CD4-positive, alpha-beta T cell (primary cell): ENCODE measurements at regions not wholly inside any gene's neighbourhood (a gene's known extent, or its start where the extent isn't known, plus 50 kb on each side); places are given as distances from the start of the nearest gene placed in this dataset.

Source experiments
- ATAC-seq: fragments of 200-7000 bp; cut with Tn5 transposase; one replicate; pipeline ENCODE4 v1.10.0; 2022; ENCODE audit warnings: mild to moderate bottlenecking; ENCODE audit not compliant: poor library complexity
- CTCF ChIA-PET: fragments of 350-600 bp; sonication (Branson Sonifier 250); formaldehyde crosslinking; loops from one replicate; lab custom pipeline; 2021; ENCODE audit warnings: antibody characterized with exemption, inconsistent platforms; lab: Charles Lee
- POLR2A ChIA-PET: fragments of 350-600 bp; sonication (Branson Sonifier 250); formaldehyde crosslinking; loops from one replicate; lab custom pipeline; 2021; ENCODE audit warnings: antibody characterized with exemption, inconsistent platforms; lab: Charles Lee
- DNase-seq, 14 experiments: peaks; one replicate each; pipeline ENCODE4 v3.0.0-alpha.2; 2013 to 2020; ENCODE audit warnings: mixed read lengths in 2 of 14
- H3K27ac ChIP-seq, 2 donors: one replicate each; pipeline versions ENCODE4 v1.5.1 to v1.7.0; 2013; ENCODE audit warnings: low read length in 2 of 2, low read depth in 1 of 2, mild to moderate bottlenecking in 1 of 2
- H3K27me3 ChIP-seq, 2 experiments: 1 replicate in 1 of 2; 2 replicates in 1 of 2; pipeline versions ENCODE4 v1.6.1 to v1.7.0; 2013; ENCODE audit warnings: low read length in 2 of 2, control low read depth in 1 of 2, mild to moderate bottlenecking in 1 of 2, moderate library complexity in 1 of 2; ENCODE audit not compliant: insufficient read depth in 2 of 2, control insufficient read depth in 1 of 2
- H3K36me3 ChIP-seq: one replicate; pipeline ENCODE4 v1.6.1; 2013; ENCODE audit warnings: low read length, control low read depth; ENCODE audit not compliant: insufficient read depth
- H3K4me1 ChIP-seq: one replicate; pipeline ENCODE4 v1.6.1; 2013; ENCODE audit warnings: low read length, control low read depth; ENCODE audit not compliant: insufficient read depth
- H3K4me3 ChIP-seq: one replicate; pipeline ENCODE4 v1.5.1; 2013; ENCODE audit warnings: mild to moderate bottlenecking, low read length, moderate library complexity
- H3K9me3 ChIP-seq, 2 experiments: 1 replicate in 1 of 2; 2 replicates in 1 of 2; pipeline versions ENCODE4 v1.6.1 to v1.7.0; 2013; ENCODE audit warnings: low read length in 2 of 2, mild to moderate bottlenecking in 2 of 2, control low read depth in 1 of 2, moderate library complexity in 1 of 2; ENCODE audit not compliant: control insufficient read depth in 1 of 2, insufficient read depth in 1 of 2
- H3K27ac Mint-ChIP-seq: one replicate; pipeline ENCODE4 v1.8.0; 2020; ENCODE audit warnings: mixed read lengths
- H3K27me3 Mint-ChIP-seq: one replicate; pipeline ENCODE4 v1.8.0; 2021; ENCODE audit warnings: mixed read lengths
- H3K36me3 Mint-ChIP-seq: one replicate; pipeline ENCODE4 v1.8.0; 2021; ENCODE audit warnings: low read depth, mixed read lengths
- H3K4me1 Mint-ChIP-seq: one replicate; pipeline ENCODE4 v1.8.0; 2021; ENCODE audit warnings: low read depth, mixed read lengths
- H3K4me3 Mint-ChIP-seq: one replicate; pipeline ENCODE4 v1.8.0; 2020; ENCODE audit warnings: mild to moderate bottlenecking, mixed read lengths
- H3K9me3 Mint-ChIP-seq: one replicate; pipeline ENCODE4 v1.8.0; 2020; ENCODE audit warnings: mixed read lengths
- intact Hi-C, 2 experiments: fragments of 100-400 bp; cut with DNase I in 1 of 2; cut with micrococcal nuclease in 1 of 2; formaldehyde crosslinking; loops; one replicate each; pipeline versions ENCODE4 v1.15.1 to v1.9.0; 2023 to 2025; cut with DNase I, micrococcal nuclease
- TF ChIP-seq, protein P1 (sequence below): fragments of 200-600 bp; IDR thresholded peaks from one replicate; pipeline ENCODE4 v1.8.0; 2022; ENCODE audit warnings: antibody characterized with exemption, mild to moderate bottlenecking

DNA sequence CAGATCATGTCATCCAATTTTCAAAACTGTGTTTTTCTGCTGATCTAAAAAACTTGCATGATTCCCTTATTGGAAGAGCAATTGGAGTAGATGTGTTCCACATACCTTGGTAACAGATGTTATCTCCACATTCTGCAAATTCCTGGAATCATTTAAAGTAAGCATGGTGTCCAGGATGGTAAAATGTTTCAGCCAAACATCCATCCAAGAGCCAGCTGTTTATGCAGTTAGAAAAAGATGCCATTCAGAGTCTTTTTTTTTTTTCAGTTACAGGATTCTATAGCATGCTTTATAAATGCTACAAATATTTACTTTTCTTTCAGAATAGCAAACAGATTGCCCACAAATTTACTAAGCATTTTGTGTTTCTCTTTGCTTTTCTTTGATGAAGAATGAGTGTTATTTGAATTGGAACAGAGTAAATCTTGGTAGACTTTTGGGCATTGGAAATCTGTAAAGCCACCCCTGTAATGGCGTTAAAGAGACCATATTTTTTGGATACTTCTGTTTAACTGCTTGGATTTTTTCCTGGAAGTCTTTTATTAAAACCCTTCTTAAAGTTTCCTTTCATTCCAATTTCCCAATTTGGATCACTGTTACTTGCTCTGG lies 149.8 kb downstream of the GNAT3 start:
- Mint-ChIP-seq H3K4me3 (no peak overlapping the region), H3K4me1 (no peaks in the 10 kb centered on the region), H3K27ac (no peak overlapping the region), H3K36me3 (no peaks in the 10 kb centered on the region), H3K9me3 (peaks cover 7% of the 10 kb centered on the region), H3K27me3 (no peaks in the 10 kb centered on the region)
- Histone ChIP-seq H3K27me3 (no peaks in the 10 kb centered on the region), H3K4me3 (no peak overlapping the region), H3K36me3 (no peaks in the 10 kb centered on the region), H3K27ac (no peak overlapping the region), H3K4me1 (no peaks in the 10 kb centered on the region), H3K9me3 (no peaks in the 10 kb centered on the region)
- TF ChIP-seq, protein P1, sequence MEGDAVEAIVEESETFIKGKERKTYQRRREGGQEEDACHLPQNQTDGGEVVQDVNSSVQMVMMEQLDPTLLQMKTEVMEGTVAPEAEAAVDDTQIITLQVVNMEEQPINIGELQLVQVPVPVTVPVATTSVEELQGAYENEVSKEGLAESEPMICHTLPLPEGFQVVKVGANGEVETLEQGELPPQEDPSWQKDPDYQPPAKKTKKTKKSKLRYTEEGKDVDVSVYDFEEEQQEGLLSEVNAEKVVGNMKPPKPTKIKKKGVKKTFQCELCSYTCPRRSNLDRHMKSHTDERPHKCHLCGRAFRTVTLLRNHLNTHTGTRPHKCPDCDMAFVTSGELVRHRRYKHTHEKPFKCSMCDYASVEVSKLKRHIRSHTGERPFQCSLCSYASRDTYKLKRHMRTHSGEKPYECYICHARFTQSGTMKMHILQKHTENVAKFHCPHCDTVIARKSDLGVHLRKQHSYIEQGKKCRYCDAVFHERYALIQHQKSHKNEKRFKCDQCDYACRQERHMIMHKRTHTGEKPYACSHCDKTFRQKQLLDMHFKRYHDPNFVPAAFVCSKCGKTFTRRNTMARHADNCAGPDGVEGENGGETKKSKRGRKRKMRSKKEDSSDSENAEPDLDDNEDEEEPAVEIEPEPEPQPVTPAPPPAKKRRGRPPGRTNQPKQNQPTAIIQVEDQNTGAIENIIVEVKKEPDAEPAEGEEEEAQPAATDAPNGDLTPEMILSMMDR: no peak
- ATAC-seq (no peak), DNase-seq (no peak)
- ChIA-PET CTCF (no interaction called here), POLR2A (no interaction called here)
- intact Hi-C loops: no loop called here

DNA sequence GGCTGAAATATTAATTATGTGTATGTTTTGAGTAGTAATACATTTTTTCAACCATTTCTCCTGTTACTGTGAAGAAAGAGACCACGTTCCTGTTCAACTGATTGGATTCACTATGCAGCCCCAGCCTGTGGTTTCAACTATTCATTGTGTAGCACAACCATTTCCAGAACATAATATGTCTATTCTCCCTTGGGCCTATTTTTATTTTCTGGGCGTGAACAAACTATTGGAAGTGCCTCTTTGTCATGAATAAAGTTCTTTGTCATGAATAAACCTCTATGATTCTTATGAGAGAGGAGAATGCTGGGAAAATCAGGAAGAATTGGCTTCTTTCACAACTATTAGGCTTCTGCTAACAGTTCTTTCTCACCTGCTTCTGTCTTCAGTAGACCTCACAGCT lies 152.4 kb downstream of the GNAT3 start:
- Mint-ChIP-seq H3K27ac (no peak overlapping the region), H3K27me3 (no peaks in the 10 kb centered on the region), H3K36me3 (no peaks in the 10 kb centered on the region), H3K4me3 (no peak overlapping the region), H3K9me3 (peaks cover 3% of the 10 kb centered on the region), H3K4me1 (no peaks in the 10 kb centered on the region)
- H3K9me3 ChIP-seq: no peaks in the 10 kb centered on the region
- ATAC-seq (no peak), DNase-seq (no peak)
- ChIA-PET CTCF (no interaction called here), POLR2A (no interaction called here)
- intact Hi-C loops: no loop called here
- TF ChIP-seq, protein P1: no peak
- H3K36me3 ChIP-seq: no peaks in the 10 kb centered on the region
- H3K4me1 ChIP-seq: no peaks in the 10 kb centered on the region
- H3K27ac ChIP-seq: no peak overlapping the region
- H3K4me3 ChIP-seq: no peak overlapping the region
- H3K27me3 ChIP-seq: no peaks in the 10 kb centered on the region

DNA sequence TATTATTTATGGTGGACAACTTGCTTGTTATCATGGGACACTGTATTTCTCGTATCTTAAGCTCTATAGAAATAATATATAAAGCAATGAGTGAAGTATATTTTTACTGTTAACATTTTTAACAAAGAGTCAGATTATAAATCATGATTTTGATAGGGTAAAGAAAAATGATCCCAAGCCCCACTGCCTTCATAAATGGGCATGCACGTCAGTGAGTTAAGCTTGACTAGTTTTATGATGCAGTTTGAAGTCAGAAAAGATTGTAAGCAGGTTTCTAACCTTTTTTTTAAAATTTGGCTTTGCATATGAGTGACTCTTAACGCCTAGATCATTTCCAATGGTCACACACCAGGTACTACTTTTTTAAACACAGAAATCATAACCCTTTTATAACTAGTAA lies 152.8 kb downstream of the GNAT3 start:
- CTCF ChIA-PET: no interaction called here
- POLR2A ChIA-PET: no interaction called here
- H3K4me1 ChIP-seq: no peaks in the 10 kb centered on the region
- Mint-ChIP-seq H3K9me3 (peaks cover 3% of the 10 kb centered on the region), H3K27ac (no peak overlapping the region), H3K4me3 (no peak overlapping the region), H3K27me3 (no peaks in the 10 kb centered on the region), H3K4me1 (no peaks in the 10 kb centered on the region), H3K36me3 (no peaks in the 10 kb centered on the region)
- no peak overlapping the region for H3K27ac ChIP-seq
- H3K4me3 ChIP-seq: no peak overlapping the region
- no peaks in the 10 kb centered on the region for H3K9me3 ChIP-seq
- ATAC-seq: no peak
- TF ChIP-seq, protein P1: no peak
- H3K27me3 ChIP-seq: no peaks in the 10 kb centered on the region
- H3K36me3 ChIP-seq: no peaks in the 10 kb centered on the region
- intact Hi-C loops: no loop called here
- no peak for DNase-seq
